AG10803 (cell line): ENCODE measurements at regions not wholly inside any gene's neighbourhood (a gene's known extent, or its start where the extent isn't known, plus 50 kb on each side); places are given as distances from the start of the nearest gene placed in this dataset.

Experiments
- DNase-seq: peaks from one replicate; pipeline ENCODE4 v3.0.0; 2010; ENCODE audit warnings: low read depth
- H3K4me3 ChIP-seq: 2 replicates; pipeline ENCODE4 v1.5.1; 2011; ENCODE audit warnings: mild to moderate bottlenecking, low read length, control low read depth
- TF ChIP-seq, protein P1 (sequence below): conservative IDR thresholded peaks from 2 replicates; pipeline ENCODE4 v1.5.1; 2011; ENCODE audit warnings: mild to moderate bottlenecking, low read length, control low read depth, inconsistent platforms

DNA sequence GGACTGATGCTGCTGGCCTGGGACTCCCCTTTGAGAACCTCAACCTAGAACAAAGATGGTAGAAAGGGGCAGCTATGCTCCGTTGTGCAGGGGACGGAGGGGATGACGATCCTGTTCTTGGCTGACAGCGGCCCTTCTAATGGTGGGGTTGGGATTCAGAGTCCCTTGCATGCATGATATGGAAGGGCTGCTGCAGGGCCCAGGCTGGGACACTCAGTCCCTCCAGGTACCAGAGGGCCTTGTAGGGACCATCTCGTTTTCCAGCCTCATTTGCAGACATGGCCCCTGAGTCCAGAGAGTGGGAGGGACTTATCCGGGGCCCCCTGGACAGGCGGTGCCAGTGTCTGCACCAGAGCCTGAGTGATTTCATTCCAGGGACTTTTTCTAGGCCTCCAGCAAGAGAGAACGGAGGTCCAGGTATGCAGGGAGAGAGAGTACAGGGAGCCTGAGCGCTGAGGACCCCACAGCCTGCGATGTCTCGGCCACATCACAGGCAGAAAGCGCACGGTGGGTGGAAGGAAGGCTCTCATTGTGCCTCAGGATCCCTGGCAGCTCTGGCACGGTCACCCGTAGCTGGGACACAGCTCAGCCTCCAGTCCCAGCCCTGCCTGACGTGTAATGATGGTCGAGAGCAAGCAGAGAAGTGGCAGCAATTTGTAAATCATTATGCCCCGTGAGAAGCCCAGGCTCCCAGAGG, 860.8 kb downstream of the TBC1D22A start:
- no peak overlapping the region for H3K4me3 ChIP-seq
- TF ChIP-seq, protein P1, sequence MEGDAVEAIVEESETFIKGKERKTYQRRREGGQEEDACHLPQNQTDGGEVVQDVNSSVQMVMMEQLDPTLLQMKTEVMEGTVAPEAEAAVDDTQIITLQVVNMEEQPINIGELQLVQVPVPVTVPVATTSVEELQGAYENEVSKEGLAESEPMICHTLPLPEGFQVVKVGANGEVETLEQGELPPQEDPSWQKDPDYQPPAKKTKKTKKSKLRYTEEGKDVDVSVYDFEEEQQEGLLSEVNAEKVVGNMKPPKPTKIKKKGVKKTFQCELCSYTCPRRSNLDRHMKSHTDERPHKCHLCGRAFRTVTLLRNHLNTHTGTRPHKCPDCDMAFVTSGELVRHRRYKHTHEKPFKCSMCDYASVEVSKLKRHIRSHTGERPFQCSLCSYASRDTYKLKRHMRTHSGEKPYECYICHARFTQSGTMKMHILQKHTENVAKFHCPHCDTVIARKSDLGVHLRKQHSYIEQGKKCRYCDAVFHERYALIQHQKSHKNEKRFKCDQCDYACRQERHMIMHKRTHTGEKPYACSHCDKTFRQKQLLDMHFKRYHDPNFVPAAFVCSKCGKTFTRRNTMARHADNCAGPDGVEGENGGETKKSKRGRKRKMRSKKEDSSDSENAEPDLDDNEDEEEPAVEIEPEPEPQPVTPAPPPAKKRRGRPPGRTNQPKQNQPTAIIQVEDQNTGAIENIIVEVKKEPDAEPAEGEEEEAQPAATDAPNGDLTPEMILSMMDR: no peak
- no peak for DNase-seq

DNA sequence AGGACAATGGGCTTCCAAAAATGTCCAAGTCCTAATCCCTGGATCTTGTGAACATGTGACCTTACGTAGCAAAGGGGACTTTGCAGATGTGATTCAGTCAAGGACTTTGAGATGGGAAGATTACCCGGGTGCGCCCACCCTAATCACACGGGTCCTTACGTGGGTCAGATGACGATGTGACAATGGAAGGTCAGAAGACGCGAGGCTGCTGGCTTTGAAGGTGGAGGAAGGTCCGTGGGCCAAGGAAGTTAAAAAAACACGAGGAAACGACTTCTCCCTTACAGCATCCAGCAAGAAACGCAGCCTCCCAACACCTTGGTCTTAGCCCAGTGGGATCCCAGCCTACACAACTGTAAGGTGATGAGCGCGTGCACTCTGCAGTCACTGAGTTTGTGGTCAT, 860.1 kb downstream of the TBC1D22A start:
- TF ChIP-seq, protein P1: no peak
- H3K4me3 ChIP-seq: no peak overlapping the region
- no peak for DNase-seq

DNA sequence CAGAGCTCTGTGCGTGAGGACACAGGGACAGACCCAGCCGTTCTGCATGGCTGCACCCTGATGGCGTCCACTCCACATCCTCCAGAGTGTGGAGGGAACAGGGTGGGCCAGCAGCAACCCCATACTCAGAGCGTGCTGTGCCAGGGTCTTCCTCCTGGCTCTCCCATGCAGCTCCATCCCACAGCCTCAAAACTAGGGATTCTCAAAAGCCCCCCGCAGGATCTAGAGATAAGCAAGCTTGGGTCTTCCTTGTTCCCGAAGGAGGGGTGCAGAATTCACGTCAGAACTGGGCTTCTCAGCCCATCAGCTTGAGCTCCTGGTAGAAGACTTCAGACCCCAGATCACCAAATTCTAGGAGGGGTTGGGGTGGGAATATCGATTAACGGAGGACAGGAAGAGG, 858.8 kb downstream of the TBC1D22A start:
- no peak overlapping the region for H3K4me3 ChIP-seq
- TF ChIP-seq, protein P1: no peak
- DNase-seq: no peak

DNA sequence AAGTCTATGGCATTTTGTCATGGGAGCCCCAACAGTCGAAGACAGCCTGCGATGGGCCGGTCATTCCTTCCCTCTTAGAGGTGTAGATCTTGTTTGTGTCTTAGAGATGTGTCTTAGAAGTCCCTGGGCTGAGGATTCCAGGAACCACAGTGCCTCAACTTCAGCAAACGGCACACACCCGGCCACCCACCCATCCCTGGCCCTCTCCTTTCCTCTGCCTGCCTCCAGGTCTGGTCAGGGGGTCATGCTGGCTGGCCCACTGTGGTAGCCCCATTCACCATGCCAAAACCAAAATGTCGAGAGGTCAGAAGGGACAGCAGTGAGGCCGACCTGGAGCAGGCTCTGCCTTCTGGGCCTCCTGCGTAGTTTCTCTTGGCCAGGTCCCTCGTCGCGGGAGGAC, 857.9 kb downstream of the TBC1D22A start:
- TF ChIP-seq, protein P1: no peak
- H3K4me3 ChIP-seq: no peak overlapping the region
- DNase-seq: no peak

DNA sequence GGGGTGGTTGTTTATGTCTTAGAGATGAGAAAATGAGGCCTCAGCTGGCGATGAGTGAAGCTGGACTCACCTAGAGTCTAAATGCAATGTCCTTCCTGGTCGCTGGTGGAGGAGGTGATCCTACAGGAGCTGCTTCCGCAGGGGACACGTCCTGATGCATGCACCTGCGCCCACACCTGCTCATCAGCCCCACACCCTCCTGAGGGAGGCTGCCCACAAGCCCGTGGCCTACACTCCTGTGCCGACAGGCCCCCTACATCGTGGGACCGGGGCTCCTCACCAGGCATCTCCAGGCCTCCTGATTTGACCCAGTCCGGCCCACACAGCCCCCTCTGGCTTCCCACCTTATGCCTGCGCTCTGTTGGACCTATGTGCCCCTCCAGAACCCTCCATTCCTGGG, 857.2 kb downstream of the TBC1D22A start:
- TF ChIP-seq, protein P1: no peak
- DNase-seq: no peak
- no peak overlapping the region for H3K4me3 ChIP-seq

DNA sequence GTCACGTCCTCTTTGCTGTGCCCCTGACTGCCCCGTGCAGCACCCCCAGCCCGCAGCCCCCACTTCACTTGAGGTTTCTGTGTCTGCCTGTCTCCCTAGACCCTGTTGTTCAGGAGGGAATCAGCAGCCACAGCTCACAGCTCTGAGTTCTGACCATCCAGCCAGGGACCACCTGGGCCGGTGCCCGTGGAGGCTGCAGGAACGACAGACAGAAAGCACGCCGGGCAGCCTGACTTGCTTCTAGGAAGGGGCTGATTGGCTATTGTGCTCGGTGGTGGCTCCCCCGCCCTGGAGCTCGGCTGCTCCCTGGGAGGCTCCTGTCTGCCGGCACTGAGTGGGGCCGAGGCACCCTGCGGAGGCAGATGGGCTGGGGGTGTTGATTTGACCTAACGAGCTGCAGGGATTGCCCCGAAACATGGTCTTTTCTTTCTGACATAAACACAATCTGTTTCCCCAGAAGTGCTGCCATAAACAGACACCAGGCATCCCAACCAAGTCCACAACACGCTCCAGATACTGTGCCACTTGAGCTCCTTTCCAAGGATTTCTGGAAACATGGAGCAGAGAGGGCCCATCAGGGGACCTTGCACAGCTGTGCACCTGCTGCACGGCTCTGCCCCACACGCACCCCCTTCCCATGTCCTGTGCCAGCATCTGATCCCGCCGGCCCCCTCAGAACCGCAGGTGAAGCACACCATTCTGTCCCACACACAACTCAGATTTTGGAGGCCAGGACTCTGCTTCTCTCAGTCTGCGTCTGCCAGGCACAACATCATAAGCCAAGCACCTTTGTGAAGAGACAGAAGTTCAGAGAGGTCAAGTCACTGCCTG, 855.9 kb downstream of the TBC1D22A start:
- DNase-seq: no peak
- TF ChIP-seq, protein P1: no peak
- H3K4me3 ChIP-seq: no peak overlapping the region

DNA sequence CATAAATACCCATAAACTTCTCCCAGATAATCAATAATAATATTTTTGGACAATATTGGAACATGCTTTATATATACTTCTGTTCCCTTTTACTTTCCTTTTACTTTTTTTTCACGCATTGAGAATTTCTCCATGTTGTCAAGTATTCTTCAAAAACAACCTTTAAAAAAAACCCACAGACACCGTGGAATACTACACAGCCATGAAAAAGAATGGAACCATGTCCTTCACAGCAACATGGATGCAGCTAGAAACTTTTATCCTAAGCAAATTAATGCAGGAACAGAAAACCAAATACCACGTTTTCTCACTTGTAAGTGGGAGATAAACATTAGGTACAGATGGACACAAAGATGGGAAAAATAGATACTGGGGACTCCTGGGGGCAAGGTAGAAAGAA, 854.7 kb downstream of the TBC1D22A start:
- no peak overlapping the region for H3K4me3 ChIP-seq
- no peak for DNase-seq
- TF ChIP-seq, protein P1: no peak
